GM12865 (cell line): ENCODE measurements at regions not wholly inside any gene's neighbourhood (a gene's known extent, or its start where the extent isn't known, plus 50 kb on each side); places are given as distances from the start of the nearest gene placed in this dataset.

Source experiments
- DNase-seq: peaks from one replicate; pipeline ENCODE4 v3.0.0; 2010; ENCODE audit warnings: low read depth
- H3K4me3 ChIP-seq: 2 replicates; pipeline ENCODE4 v1.5.1; 2011; ENCODE audit warnings: mild to moderate bottlenecking, low read depth, low read length, control low read depth
- TF ChIP-seq, protein P1 (sequence below): IDR thresholded peaks from 2 replicates; pipeline ENCODE4 v1.5.1; 2011; ENCODE audit warnings: low read length, control low read depth, low read depth, inconsistent platforms; ENCODE audit not compliant: insufficient read depth; ENCODE audit errors: missing control alignments

DNA sequence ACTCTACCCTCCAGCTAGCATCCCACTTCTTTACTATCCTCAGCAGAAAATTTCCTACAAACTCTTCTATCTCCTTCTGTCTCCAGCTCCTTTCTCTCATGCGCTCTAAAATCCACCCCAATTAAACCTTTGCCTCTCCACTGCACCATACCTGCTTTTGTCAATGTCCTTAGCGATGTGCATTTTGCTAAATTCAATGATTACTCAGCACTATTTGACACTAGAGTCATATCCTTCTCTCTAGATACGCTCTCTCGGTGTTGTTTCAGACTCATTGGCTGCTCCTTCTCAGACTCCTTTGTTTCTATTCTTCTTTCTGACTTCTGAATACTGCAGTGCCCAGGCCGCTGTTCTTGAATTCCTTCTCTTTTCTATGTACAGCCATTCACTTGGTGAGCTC, 144.2 kb downstream of the HLX start:
- TF ChIP-seq, protein P1, sequence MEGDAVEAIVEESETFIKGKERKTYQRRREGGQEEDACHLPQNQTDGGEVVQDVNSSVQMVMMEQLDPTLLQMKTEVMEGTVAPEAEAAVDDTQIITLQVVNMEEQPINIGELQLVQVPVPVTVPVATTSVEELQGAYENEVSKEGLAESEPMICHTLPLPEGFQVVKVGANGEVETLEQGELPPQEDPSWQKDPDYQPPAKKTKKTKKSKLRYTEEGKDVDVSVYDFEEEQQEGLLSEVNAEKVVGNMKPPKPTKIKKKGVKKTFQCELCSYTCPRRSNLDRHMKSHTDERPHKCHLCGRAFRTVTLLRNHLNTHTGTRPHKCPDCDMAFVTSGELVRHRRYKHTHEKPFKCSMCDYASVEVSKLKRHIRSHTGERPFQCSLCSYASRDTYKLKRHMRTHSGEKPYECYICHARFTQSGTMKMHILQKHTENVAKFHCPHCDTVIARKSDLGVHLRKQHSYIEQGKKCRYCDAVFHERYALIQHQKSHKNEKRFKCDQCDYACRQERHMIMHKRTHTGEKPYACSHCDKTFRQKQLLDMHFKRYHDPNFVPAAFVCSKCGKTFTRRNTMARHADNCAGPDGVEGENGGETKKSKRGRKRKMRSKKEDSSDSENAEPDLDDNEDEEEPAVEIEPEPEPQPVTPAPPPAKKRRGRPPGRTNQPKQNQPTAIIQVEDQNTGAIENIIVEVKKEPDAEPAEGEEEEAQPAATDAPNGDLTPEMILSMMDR, result no peak
- H3K4me3 ChIP-seq, result no peak overlapping the region
- DNase-seq, result no peak

DNA sequence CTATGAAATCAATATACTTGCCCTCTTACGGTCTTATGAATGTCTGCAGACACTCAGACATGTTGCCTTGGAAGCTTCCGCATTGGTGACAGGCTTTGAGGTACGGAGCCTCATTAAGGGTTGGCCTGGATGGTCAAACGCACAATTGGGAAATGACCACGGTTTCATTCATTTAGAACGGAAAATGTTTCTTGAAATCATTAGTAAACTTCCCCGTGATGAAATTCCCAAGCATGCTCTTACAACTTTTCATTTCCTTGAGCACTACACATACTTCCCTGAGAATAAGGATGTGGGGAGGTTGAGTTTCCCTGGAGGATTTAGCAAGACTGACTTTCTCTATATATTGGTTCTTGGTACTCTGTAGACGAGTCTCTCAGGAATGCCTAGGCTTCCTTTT, 146.3 kb downstream of the HLX start:
- H3K4me3 ChIP-seq, result no peak overlapping the region
- no peak for DNase-seq
- TF ChIP-seq, protein P1, result no peak

DNA sequence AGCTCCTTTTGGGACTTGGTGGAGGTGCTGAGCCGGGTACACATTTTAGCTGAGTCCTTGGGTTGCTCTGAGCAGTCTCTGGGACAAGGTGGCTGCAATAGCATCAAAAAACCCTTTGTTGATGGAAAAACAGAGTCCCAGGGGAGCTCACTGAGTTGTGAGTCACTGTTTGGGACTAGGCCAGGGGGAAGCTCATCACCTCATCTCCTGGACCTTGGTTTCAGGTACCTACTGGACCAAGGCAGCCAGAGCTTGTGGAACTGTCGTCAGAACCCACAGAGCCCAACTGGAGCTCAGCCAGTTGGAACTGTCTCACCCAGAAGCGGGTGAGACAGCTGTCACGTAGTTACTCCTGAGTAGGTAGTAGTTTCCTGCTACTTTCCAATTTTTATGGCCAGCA, 146.7 kb downstream of the HLX start:
- TF ChIP-seq, protein P1, result no peak
- H3K4me3 ChIP-seq, result no peak overlapping the region
- DNase-seq, result no peak

DNA sequence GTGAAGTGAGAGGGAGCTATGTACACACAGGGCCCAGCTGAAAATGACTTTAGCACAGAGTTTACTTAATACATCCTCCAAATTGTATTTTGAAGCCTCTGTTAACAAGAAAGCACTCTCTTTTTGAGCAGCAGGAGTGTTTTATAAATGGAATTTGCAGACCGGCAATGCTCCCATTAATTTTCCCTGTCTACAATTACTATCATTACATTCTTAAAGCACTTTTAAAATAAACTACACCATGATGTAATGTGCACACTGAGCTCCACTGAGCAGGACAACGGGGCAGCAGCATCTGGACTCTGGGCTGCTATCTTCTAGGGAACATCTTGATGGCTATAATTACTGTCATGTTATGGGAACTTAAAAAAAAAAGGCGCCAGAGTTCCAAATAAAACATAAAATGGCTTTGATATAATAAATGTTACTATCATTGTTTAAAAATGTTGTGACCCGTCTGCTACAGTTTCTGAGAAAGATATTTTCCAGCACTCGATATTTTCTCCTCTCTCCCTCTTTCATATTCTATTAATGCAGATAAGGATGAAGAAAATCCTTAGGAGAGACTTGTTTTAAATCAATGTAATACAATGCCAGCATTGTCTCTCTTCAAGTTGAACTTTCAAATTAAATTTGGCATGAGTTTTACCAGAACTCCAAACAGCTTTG, 150.9 kb downstream of the HLX start:
- TF ChIP-seq, protein P1, result no peak
- DNase-seq, result no peak
- H3K4me3 ChIP-seq, result no peak overlapping the region

DNA sequence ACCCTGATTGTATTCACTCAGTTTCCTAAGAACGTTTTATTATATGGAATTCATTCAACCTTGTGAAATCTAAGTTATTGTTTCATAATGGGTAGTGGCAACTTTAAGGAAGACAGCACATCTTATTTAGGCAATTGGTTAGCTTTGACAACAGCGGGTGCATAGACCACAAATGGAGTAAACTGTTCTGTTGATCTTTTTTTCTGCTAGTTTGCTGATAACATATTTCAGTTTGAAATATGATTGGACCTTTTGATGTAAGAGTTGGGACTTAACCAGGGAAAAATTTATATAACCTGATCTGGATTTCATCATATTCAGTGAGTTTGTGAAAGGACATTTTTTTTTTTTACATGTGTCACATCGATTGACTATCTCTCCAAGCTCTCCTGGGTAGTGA, 151.7 kb downstream of the HLX start:
- TF ChIP-seq, protein P1, result no peak
- no peak overlapping the region for H3K4me3 ChIP-seq
- DNase-seq, result no peak

DNA sequence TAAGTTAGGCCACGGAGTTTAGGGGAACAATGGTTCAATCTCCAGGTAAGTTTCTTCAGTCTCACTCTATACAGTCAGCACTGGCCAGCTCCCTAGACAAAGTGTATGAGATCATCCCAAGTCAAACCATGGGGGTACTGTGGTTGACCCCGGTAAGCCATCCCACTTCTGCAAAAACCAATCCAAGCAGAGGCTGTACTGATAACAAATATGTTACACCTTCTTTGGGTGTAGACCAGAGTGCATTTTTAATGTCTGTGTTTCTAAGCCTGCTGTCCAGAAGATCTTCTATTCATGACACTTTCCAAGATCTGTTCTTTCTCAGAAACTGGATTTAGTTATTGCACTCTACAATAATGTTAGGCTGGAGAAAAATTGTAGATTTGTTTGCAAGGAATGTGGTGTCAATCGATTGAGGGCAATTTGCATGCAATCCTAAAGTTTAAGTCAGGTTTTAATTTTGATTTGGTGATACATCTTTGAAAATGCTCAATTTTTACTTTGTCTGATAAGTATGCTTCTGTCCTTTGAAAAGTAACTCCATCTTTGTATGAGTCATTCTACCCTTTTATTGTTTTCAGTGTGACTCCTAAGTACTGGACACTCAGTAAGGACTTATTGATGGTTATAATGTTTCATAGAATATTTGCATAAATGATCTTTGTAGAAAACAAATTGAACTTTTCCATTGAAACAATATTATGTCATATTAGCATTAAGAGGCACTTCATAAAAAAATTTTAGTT, 152.4 kb downstream of the HLX start:
- TF ChIP-seq, protein P1, result no peak
- no peak for DNase-seq
- H3K4me3 ChIP-seq, result no peak overlapping the region

DNA sequence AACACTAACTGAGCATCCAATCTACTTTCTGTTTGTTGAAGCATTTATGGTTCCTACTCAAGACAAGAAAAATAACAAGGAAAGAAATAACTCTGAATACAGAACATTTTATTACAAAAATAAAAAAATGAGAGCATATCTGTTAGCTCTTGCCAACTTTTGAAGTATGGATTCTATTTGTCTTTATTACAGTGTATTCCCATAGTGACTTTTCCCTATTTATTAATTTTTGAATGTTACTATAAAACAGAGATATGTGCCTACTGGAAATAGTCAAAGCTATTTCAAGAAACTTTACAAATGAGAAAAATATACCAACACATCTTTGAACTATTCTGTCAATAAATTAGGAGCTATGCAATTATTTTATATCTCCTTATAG, 153.0 kb downstream of the HLX start:
- H3K4me3 ChIP-seq, result no peak overlapping the region
- TF ChIP-seq, protein P1, result no peak
- no peak for DNase-seq
